ENCODE measurements at regions not wholly inside any gene's neighbourhood (a gene's known extent, or its start where the extent isn't known, plus 50 kb on each side); places are given as distances from the start of the nearest gene placed in this dataset.

GRCh38 chr18:3347286-3347803 lies 85.4 kb downstream of the MYL12B start:
- TF ChIP-seq SP1 (IDR thresholded peaks at IDR 0.05) (no peak), FOXK2 (IDR thresholded peaks at IDR 0.05) (no peak), L3MBTL2 (conservative IDR thresholded peaks at IDR 0.05) (no peak), BHLHE40 (IDR thresholded peaks at IDR 0.05; ENCODE audit: borderline replicate concordance) (no peak), ELF4 (IDR thresholded peaks at IDR 0.05) (no peak), SUZ12 (IDR thresholded peaks at IDR 0.05) (no peak), LEF1 (IDR thresholded peaks at IDR 0.05; ENCODE audit: borderline replicate concordance) (no peak), FOXM1 (IDR thresholded peaks at IDR 0.05; ENCODE audit: borderline replicate concordance) (no peak), ZNF384 (IDR thresholded peaks at IDR 0.05) (no peak), ARNT (IDR thresholded peaks at IDR 0.05) (no peak), TARDBP (IDR thresholded peaks at IDR 0.05) (no peak), NFRKB (IDR thresholded peaks at IDR 0.05) (no peak), PKNOX1 (IDR thresholded peaks at IDR 0.05) (no peak), CTBP1 (IDR thresholded peaks at IDR 0.05; ENCODE audit: borderline replicate concordance) (no peak)

Data from HEK293T (cell line).